HG03521 (cell line): ENCODE measurements at regions not wholly inside any gene's neighbourhood (a gene's known extent, or its start where the extent isn't known, plus 50 kb on each side); places are given as distances from the start of the nearest gene placed in this dataset.
"Not testable (repeated sequence)": the region's sequence is repeated elsewhere in the genome, so short reads cannot be mapped to it uniquely, and the experiment has no call there.

ENCODE experiments used
- ATAC-seq: cut with Tn5 transposase; IDR thresholded peaks from one replicate; pipeline ENCODE4 v1.9.1; 2021; ENCODE audit warnings: mild to moderate bottlenecking, moderate library complexity; ENCODE audit not compliant: unreplicated experiment

- no peak for ATAC-seq
Measured at GRCh38 chr1:81186261-81186660, 614.5 kb upstream of the ADGRL2 start.

DNA sequence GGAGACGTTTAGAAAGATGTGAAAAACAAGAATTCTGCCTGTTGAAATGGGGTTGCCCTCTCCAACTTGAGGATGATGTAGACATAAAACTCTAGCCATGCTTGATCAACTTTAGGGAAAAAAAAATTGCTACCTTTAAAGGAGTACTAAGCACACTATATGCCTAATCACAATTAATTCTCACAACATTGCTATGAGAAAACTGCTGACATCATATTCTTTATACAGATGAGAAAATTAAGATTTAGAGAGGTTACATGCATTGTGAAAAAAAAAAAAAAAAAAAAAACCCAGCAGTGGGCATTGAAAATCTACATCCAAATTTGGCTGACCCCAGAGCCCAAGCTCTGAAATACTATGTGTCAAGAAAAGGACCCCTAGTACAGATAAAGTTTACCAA is 617.2 kb upstream of the ADGRL2 start:
- ATAC-seq: no peak

GRCh38 chr1:81183051-81183450 is 617.7 kb upstream of the ADGRL2 start:
- ATAC-seq: no peak

GRCh38 chr1:81179242-81179641 is 621.5 kb upstream of the ADGRL2 start:
- ATAC-seq: no peak

DNA sequence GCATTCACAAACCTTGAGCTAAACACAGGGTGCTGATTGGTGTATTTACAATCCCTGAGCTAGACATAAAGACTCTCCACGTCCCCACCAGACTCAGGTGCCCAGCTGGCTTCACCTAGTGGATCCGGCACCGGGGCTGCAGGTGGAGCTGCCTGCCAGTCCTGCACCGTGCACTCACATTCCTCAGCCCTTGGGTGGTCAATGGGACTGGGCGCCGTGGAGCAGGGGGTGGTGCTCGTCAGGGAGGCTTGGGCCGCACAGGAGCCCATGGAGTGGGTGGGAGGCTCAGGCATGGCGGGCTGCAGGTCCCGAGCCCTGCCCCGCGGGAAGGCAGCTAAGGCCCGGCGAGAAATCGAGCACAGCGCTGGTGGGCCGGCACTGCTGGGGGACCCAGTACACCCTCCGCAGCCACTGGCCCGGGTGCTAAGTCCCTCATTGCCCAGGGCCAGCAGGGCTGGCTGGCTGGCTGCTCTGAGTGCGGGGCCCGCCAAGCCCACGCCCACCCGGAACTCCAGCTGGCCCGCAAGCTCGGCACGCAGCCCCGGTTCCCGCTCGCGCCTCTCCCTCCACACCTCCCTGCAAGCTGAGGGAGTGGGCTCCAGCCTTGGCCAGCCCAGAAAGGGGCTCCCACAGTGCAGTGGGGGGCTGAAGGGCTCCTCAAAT is 622.2 kb upstream of the ADGRL2 start:
- ATAC-seq: not testable (repeated sequence)

GRCh38 chr1:81174811-81175476 is 625.8 kb upstream of the ADGRL2 start:
- no peak for ATAC-seq

GRCh38 chr1:81174052-81174451 is 626.7 kb upstream of the ADGRL2 start:
- ATAC-seq: no peak

GRCh38 chr1:81172483-81172882 is 628.3 kb upstream of the ADGRL2 start:
- ATAC-seq: no peak

GRCh38 chr1:81170721-81171120 is 630.0 kb upstream of the ADGRL2 start:
- ATAC-seq: no peak

DNA sequence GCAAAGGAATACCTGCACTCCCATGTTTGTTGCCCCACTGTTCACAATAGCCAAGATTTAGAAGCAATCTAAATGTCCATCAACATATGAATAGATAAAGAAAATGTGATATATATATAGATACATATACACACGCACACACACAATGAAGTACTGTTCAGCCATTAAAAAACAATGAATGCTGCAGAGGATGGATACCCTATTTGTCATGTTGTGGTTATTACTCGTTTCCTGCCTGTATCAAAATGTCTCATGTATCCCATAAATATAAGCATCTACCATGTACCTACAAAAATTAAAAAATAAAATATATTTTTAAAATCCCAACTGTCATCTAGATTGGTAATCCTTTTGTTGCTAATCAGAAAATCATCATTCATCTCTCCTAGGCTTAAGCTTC is 634.8 kb upstream of the ADGRL2 start:
- no peak for ATAC-seq

GRCh38 chr1:81160696-81161095 is 640.0 kb upstream of the ADGRL2 start:
- no peak for ATAC-seq

- ATAC-seq: no peak
Measured at GRCh38 chr1:81158592-81158991, 642.1 kb upstream of the ADGRL2 start.

GRCh38 chr1:81157686-81158085 is 643.0 kb upstream of the ADGRL2 start:
- no peak for ATAC-seq

GRCh38 chr1:81156887-81157286 is 643.8 kb upstream of the ADGRL2 start:
- no peak for ATAC-seq

- no peak for ATAC-seq
Measured at GRCh38 chr1:81155131-81155530, 645.6 kb upstream of the ADGRL2 start.

GRCh38 chr1:81151206-81151605 is 649.5 kb upstream of the ADGRL2 start:
- no peak for ATAC-seq

GRCh38 chr1:81149649-81150325 is 650.9 kb upstream of the ADGRL2 start:
- no peak for ATAC-seq

DNA sequence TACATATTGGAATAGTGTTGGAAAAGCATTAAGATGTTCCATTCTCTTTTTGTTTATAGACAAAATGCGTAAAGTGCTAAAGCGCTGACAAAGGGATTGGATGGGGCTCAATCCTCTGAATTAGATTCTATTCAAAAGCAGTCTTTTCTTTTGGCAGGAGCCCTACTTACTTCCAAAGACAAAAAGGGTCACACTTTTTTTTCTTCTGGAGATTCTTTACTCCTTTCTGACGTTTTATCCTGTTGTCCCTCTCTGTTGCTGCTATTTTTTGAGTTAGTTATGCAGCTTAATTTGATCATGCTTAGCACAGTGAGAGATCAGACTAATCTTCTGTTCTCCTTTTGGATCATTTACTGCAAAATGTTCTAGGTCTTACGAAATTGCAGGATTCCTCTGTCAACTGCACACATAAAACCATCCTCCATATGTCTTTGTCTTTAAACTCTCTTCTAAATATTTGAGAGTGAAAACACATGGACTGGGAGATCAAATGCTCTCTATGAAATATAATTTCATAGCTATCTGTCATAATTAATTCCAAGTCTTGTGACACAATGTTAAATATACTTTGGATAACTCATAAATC is 656.4 kb upstream of the ADGRL2 start:
- no peak for ATAC-seq

DNA sequence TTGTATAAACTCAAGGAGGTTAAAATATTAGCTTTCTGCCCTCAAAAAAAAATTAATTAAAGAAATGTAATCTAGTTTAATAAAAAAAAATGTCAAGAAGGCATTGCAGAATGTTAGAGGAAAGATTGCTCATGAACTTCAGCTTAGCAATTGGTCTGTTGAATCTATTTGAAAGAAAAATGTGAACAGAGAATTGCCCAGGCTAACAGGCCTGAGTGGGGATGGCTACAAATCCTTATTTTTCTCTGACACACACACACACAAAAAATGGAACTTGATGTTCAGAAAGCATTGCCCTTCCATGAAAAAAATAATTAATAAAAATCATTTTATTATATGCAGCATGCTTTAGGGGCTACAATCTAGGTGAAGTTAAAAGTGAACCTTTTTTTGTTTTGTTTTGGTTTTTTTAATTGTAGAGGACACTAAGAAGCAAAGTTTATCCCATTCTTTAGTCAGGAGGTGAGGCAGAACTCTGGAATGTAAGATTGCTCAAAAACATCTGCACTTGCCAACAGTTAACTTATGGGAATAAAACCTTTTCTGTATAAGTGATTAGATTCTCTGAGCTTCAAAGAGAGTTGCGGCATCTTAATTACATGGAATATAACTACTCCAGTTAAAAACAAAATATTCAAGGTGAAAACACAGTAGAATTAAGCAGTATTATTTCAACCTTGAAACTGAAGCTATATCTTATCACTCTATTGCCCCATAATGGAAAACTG is 658.5 kb upstream of the ADGRL2 start:
- no peak for ATAC-seq

DNA sequence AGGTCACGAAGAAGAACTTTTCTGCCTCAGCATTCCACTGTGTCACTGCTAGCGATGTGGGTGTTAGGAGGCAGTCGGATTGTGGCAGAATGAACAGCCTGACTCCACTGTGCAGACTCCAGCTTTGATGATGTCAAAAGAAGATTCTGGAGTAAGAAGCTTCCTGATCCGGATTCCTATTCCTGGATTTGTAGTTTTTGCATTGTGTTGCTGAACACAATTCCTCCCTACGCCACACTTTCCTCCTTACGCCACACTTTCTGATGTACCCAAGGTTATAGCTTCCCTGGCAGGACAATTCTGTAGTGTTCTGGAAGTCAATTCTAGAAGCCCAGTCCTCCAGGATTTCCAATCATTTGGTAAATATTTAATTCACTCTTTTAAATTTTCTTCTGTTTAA is 665.2 kb upstream of the ADGRL2 start:
- no peak for ATAC-seq

DNA sequence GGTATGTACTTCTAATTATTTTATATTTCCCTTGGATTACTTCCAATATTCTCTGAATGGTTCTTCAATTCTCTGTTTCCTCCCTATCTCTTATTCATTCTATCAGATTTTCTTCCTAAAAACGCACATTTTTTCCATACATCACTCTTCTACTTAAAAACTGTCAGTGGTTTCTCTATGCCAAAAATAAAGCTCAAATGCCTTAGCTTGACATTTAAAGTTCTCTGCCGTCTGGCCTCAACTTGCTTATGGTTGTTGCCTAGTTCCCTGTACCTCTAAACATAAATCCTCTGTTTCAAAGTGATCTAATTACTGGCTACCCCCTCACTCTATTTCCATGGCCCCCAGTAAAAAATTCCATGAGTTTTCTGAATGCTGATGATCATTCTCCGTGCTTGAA is 671.0 kb upstream of the ADGRL2 start:
- no peak for ATAC-seq
